Inferior parietal cortex (tissue), 1 donor: ENCODE measurements at regions not wholly inside any gene's neighbourhood (a gene's known extent, or its start where the extent isn't known, plus 50 kb on each side); places are given as distances from the start of the nearest gene placed in this dataset.

ENCODE experiments used
- DNase-seq: peaks from one replicate; pipeline ENCODE4 v3.0.0-alpha.2; 2016; ENCODE audit errors: extremely low spot score

DNA sequence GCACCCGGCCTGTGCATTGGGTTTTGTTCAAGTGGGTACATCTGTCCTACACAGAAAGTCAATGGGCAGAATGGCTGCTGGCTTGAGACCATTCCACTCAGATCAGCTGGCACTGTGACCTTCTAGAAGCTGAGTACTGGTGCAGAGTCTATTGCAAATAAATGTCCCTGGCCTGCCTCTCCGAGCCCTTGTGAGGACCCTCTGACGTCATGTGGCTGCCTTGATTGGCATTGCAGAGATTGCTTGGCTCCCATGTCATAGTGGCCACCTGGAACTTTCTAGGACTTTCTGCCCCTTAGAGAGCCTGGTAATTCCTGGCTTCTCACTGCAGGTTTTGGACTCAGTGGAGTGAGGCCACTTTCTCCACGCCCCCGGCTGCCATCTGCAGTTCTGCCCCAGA lies 211.3 kb downstream of the ENGASE start:
- DNase-seq: no peak

DNA sequence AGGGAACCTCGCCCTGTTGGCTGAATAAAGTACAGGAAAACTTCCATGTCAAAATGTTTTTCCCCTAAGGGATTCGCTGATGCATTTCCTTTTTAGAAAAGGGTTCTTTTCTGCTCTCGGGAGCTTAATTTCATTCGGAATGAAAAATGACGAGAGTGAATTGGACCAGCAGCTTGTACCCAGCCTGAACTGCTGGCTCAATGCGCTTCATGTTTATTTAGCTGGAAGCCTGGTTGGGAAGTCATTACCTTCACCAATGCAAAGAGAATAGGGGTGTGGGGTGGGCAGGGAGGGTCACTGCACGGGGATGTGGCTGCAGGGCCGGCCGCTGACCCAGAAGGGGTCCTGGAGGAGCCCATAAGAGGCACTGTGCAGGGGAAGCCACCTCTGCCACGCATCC lies 207.7 kb downstream of the ENGASE start:
- DNase-seq: no peak

DNA sequence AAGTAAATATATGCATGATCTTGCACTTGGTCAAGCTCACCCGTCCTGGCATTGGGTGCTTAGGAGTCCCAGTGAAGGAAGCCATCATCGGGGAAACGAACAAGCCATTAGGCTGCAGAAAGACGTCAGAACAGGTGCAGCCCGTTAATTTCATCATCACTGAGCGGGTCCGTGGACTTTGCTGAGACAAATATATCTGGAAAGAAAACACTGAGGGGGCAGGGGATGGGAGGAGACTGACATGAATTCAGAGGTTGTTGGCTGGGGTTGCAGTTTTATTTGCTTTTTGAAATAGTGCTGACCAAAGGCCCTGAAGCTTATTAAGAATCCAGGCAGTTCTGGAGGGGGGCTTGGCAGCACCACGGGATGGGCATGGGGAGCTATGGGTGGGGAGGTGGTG lies 207.2 kb downstream of the ENGASE start:
- DNase-seq: no peak

DNA sequence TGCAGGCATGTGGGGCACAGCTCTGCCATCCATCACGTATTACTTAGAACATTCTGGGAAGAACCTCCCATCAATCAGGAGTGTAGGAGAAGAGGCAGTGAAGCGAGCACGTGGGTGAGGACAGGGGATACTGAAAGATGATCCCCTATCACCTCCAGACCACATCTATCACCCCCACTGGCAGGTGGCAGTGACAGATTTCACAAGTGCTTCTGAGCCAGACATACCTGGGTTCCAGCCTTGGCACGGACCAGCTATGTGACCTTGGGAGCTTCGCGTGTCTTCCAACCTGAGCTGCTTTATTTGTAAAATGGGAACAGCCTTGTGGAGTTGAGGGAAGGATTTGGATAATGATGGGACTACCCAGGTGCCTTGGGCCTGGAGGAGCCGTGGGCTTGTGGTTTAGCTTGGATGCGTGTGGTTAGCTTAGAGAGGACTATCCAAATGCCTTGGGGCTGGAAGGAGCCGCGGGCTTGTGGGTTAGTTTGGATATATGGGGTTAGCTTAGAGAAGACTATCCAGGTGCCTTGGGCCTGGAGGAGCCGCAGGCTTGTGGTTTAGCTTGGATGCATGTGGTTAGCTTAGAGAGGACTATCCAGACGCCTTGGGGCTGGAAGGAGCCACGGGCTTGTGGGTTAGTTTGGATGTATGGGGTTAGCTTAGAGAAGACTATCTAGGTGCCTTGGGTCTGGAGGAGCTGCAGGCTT lies 206.4 kb downstream of the ENGASE start:
- DNase-seq: no peak

DNA sequence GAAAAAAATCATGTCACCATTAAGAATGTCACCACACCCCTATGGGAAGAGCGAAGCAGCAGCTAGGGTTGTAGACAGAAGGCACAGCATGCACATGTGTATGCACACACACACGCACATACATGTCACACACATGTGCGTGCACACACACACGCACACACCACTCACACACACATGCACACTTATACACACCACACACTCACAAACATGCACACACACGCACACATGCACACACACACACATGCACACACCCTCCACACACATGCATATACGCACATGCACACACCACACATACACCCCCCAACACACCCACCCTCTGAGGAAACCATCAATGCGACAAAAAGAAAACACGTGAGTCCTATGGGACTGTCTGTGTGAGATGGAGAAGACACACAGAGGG lies 205.4 kb downstream of the ENGASE start:
- no peak for DNase-seq

GRCh38 chr17:79279320-79279719 lies 204.7 kb downstream of the ENGASE start:
- DNase-seq: no peak

DNA sequence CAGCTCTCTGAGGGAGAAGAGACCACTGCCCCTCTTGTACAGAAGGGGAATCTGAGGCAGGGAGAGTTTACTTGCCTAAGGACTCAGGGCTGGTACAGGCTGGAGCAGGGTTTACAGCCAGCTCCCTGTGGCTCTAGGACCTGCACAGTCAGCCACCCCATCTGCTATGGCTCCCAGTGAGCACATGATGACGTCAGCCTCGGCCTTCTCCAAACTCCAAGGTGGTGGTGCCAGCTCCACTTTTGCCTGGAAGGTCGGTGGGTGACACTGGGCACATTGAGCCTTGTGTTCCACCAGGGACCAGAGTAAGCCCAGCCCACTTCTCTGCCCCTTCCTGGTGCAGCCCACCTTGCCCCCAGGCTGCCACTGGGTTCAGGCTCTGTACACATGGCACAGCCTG lies 202.2 kb downstream of the ENGASE start:
- no peak for DNase-seq

- no peak for DNase-seq
Measured at GRCh38 chr17:79273660-79274059, 199.0 kb downstream of the ENGASE start.

DNA sequence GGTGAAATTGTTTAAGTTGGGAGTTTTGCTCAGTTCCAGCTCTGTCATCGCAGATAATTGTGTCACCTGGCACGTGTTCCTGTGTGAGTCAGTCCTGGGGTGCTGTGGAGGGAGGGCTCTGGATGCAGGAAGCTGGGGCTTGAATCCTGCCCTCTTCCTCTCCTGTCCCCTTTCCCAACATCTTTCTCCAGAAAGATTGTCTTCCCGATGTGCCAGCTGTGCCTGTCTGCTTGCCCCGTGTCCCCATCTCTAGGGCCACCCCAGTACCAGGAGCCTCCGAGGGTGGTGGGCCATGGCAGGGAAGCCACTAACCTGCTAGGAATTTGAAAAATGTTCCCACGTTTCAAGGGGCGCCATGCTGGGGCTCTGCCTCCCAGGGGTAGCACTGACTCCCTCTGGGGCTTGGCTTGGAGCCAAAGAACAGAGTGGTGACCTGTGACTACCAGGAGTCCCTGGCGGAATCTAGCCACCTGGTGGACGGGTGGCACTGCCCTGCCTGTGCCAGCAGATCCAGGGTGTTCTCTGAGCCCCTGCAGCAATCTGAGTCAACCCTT lies 198.1 kb downstream of the ENGASE start:
- no peak for DNase-seq

DNA sequence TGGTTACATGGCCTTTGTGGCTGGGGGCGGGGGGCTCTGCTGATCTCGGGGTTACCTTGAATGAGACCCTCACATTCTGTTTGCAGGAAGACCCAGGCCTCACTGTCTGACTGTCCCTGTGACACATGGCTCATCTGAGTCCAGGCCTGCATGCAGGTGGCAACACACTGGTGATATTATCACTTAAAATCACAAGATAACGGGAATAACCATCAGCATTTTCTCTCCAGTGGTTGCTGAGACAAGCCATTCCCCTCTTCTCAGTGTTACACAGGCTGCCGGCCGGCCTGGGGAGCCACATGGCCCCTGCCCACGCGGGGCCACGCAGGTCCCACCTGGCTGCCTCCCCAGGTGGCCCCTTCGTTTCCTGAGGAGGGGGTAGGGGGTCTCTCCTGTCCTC lies 197.6 kb downstream of the ENGASE start:
- no peak for DNase-seq

- no peak for DNase-seq
Measured at GRCh38 chr17:79269620-79270019, 195.0 kb downstream of the ENGASE start.

DNA sequence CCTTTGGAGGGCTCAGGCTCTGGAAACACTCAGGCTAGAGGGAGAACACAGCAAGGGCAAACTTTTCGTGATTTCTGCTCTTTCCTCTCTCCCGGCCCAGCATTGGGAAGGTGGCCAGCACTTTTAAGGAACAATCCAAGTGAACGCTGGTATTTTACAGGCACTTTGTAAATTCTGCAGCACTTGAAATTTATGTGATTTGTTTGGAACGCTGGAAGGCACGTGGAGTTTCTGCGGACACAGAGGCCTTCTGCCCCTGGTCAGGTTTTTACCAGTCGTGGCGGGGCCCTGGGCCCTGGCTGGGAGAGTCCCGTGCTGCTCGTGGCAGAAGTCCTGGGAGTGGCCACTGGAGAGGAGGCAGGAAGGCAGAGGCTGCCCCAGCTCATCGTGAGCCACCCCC lies 188.6 kb downstream of the ENGASE start:
- DNase-seq: no peak

- no peak for DNase-seq
Measured at GRCh38 chr17:79262624-79263023, 188.0 kb downstream of the ENGASE start.

DNA sequence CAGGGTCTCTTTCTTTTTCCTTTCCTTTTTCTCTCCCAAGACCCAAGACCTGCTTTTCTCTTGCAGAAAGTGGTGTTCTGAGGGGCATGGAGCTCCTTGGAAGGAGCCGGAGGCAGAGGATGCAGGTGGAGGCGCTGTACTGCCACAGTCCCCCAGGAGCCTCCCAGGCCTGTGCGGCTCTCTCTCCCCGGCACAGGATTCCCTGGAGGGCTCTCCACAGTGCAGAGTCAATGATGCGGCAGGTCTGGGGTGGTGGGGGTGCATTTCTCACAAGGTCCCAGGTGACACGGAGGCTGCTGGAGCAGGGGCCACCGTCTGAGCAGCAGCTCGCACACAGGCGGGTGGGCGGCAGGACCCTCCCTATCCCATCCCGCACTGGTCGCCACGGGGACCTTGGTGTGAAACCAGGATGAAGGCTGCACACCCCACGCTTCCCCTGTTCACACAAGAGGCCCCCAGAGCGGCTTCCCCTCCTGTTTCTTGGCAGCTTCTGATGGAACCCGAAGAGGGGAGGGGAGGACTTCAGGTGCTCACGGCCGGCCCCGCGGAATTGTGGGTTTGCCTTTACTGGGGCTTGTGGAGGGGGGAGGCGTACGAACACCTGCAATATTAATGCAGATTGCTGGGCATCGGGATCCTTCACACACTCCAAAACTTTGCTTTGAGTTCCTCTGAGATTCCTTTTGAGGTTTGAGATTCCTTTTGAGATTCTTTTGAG lies 186.9 kb downstream of the ENGASE start:
- no peak for DNase-seq

DNA sequence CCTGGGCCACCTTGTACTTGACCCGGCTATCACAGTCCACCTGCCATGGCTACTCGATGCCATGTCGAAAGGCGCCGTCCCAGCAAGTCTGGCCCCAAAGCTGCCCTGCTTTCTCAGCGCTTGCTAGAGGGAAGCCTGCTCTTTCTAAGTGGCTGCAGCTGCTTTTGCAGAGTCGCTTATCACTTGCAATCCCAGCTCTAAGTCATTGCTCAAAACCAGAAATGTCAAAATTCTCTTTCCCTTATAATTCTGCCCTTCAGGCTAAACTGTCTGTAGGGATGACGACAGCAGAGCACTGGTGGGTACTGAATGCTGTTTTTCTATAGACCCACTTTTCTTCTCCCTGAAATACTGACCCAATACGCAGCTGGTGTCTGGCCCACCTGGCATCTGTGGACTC lies 184.2 kb downstream of the ENGASE start:
- no peak for DNase-seq

DNA sequence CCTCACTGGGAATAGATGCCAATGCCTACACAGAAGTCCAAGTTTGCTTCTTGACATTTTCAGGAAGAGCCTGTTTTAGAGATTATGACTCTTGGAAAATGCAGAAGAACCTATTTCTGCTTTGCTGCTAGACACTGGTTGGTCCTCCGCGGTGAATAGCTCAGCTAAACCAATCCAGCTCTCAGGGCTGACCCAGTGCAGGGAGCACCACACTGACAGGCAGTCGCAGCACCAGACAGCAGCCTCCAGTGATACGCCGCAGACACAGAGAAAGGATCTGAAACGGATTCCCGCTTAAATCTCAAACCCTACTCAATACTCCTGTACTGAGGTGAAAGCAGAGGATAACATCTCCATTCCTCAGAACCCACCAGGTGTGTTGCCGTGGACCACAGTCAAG lies 183.4 kb downstream of the ENGASE start:
- no peak for DNase-seq

GRCh38 chr17:79255926-79256585 lies 181.4 kb downstream of the ENGASE start:
- no peak for DNase-seq

DNA sequence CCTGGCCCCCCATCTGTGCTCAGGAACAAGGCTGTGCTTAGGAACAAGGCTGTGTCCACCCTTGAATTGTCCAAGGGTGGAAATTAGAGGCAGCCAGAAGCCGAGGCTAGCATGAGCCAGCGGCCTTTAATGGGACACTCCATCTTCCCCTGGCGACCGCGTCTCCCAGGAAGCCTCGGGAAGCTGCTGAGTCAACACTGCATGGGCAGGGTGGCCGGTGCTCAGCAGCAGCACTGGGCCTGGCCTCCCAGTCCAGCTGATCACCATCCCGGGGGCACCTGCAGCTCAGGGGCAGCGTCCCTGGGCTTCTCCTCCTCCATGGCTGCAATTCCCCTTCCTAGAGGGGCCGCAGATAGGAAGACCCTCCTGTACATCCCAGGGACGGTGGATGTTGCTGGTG lies 180.8 kb downstream of the ENGASE start:
- no peak for DNase-seq

- no peak for DNase-seq
Measured at GRCh38 chr17:79255046-79255445, 180.4 kb downstream of the ENGASE start.

DNA sequence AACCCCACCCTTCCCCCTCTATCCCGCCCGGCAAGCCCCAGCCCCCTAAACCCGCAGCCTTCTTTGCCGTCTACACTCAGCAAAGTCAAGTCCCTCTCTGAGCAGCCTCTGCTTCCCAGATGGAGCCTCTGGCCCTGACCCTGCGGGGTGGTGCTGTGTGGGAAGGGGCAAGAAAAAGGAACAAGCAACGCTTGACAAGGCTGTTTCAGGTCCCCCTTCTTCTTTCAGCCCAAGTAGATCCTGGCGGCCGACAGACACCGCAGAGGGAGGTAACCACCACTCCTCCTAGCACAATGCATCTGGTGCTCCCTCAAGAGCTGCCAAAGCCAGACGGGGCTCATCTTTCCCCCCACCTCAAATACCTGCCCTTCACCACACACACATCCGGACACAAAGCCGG lies 178.3 kb downstream of the ENGASE start:
- no peak for DNase-seq

GRCh38 chr17:79251824-79252223 lies 177.2 kb downstream of the ENGASE start:
- no peak for DNase-seq

- no peak for DNase-seq
Measured at GRCh38 chr17:79249929-79250521, 175.4 kb downstream of the ENGASE start.
